HG03108 (cell line): ENCODE measurements at regions not wholly inside any gene's neighbourhood (a gene's known extent, or its start where the extent isn't known, plus 50 kb on each side); places are given as distances from the start of the nearest gene placed in this dataset.

Experiments
- ATAC-seq: cut with Tn5 transposase; IDR thresholded peaks from one replicate; pipeline ENCODE4 v1.9.1; 2021; ENCODE audit warnings: moderate library complexity; ENCODE audit not compliant: unreplicated experiment

DNA sequence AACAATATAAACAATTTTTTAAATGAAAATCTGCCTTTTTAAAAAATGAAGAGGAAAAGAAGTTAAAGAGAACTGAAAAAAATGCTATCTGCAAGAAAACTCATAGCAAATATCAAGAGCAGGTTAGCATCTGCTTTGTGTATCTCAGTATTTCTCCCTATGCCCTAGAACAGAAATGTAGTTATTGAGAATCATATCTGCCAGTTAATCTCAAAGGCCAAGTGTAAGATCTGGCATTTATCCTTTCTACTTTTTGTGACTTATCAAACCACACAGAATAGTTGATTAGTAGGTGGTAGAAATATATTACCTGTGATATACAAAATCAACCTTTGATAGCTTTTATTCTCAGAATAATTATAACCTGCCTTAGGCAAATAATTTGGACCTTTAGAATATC lies 1699.8 kb downstream of the EFNA5 start:
- ATAC-seq: no peak

GRCh38 chr5:105968981-105969380 lies 1701.8 kb downstream of the EFNA5 start:
- ATAC-seq: no peak

DNA sequence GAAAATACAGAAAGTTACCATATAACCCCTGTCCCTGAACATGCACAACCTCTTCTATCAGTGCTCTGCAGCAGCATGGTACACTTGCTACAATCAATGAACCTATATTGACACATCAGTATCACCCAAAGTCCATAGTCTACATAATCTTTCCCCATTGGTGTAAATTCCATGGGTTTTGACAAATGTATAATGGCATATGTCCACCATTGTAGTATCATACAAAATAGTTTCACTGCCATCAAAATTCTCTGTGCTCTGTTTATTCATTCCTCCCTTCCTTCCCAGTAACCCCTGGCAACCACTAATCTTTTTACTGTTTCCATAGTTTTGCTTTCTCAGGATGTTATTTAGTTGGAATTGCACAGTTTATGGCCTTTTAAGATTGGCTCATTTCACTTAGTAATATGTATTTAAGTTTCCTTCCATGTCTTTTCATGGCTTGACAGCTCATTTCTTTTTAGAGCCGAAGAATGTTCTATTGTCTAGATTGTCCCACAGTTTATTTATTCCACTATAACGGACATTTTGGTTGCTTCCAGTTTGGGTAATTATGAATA lies 1707.0 kb downstream of the EFNA5 start:
- no peak for ATAC-seq

DNA sequence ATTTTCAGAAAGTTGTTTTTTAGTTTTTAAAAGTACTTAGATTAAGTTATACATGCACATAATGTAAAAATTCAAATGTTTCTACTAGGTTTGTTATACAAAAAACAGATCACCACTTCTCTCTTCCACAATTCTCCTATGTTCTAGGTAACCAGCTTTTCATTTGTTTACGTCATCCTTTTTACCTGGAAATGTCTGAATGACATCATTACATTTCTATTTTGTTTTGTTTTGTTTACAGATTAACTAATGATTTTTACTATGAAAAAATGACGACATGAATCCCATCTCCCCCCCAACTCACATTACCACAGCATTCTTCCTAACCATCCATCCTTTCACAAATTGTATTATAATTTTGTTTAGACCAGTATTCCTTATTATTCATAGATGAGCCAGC lies 1709.2 kb downstream of the EFNA5 start:
- ATAC-seq: no peak

DNA sequence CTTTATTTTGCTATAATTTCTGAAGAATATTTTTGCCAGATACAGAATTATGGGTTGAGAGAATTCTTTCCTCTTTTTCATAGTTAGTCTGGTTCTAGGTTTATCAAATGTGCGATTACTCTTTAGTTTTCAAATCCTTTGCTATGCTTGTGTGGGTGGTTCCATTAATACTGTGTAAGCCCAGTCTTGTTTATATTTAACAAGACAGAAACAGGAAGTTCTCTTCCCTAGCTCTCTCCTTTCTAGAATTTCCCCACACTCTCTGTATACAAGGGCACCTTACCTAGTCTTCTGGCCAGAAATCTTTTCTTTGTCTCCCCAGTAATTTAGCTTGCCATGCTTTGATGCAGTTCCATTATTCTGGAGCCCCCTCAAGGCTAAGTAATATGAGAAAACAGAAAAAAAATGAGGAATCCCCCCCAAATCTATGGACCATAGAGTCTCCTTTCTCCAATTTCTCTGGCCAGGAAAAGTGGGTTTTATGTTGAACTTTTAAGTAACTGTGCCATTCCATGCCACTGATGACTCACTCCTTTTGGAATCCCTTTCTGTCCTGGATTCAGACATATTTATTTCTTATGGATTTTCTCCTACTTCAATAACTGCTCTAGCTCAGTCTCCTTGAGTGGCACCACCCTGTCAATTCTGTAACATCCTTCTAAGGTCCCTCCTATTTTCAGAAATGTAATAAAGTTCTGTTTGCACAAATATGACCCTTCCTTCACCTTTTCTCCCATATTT lies 1714.1 kb downstream of the EFNA5 start:
- ATAC-seq: no peak

DNA sequence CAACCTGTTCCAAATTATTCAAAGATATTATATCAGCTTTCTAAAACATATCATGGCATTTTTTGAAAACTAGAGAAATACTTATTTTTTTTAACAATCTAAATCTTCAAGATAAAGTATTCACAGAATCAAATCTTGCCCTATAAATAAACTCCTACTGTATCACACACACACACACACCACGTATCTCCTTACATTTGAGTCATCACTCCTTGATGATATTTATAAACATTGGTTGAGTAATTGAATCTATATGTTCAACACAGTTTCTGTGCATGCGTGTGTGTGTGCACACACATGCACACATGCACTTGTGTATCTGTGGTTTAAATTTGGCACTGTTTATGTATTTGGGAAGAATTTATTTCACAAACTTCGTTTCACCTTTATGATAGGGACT lies 1716.4 kb downstream of the EFNA5 start:
- no peak for ATAC-seq

DNA sequence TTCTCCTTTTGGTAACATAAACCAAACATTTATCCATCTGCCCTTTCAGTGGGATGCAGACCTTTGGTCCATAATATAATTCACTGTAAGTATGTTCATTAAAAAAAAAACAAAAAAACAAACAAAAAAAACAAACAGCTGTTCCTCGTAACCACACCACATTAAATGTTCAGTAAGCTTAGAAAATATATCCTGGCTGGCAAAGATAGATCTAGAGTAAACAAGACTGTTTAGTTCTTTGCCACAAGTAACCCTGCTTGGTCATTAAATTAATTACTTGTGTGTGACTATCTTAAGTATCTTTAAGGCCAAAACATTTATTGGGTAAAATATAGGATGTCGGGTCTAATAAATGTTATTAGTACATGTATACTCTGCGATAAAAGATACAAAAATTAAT lies 1717.1 kb downstream of the EFNA5 start:
- ATAC-seq: no peak

- ATAC-seq: no peak
These were observed 1717.9 kb downstream of the EFNA5 start for GRCh38 chr5:105952875-105953274.

DNA sequence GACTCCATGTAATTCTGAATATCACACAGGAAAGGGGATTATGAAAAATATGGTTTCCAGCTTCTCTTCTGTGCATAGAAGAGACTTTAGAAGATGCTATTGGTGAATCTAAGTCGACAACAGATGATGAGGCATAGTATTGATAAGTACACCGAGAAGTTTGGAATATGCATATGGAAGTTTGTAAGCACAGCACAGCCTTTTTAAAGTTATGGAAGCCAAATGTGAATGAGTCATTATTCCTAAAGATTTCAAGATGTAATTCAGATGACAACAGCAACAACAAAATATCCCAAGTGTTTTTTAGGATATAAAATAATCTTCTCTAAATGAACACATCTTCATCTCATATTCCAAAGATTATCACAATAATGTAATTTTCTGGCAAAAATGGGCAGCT lies 1723.3 kb downstream of the EFNA5 start:
- ATAC-seq: no peak

GRCh38 chr5:105945203-105945972 lies 1725.3 kb downstream of the EFNA5 start:
- ATAC-seq: no peak

- no peak for ATAC-seq
These were observed 1730.6 kb downstream of the EFNA5 start for GRCh38 chr5:105940181-105940580.

GRCh38 chr5:105934171-105934570 lies 1736.6 kb downstream of the EFNA5 start:
- ATAC-seq: no peak

GRCh38 chr5:105931881-105932421 lies 1738.8 kb downstream of the EFNA5 start:
- ATAC-seq: no peak

DNA sequence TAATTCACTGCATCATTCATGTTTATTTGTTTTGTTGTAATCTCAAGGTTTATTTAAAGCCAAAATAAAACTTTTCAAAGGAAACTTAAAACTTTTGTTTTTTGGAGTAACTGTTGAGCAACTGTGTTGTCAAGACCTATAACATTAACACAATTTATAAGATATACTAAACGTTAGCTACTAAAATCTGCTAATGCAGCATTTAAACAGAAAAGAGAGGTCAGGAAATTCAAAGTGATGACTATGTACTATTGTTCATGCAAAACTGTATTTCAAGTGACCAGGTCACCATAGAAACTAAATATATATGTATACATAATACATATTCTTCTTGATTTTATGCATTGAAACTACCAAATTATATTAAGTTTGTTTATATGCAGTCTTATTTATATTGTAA lies 1740.9 kb downstream of the EFNA5 start:
- no peak for ATAC-seq

- no peak for ATAC-seq
These were observed 1746.4 kb downstream of the EFNA5 start for GRCh38 chr5:105924366-105924765.

DNA sequence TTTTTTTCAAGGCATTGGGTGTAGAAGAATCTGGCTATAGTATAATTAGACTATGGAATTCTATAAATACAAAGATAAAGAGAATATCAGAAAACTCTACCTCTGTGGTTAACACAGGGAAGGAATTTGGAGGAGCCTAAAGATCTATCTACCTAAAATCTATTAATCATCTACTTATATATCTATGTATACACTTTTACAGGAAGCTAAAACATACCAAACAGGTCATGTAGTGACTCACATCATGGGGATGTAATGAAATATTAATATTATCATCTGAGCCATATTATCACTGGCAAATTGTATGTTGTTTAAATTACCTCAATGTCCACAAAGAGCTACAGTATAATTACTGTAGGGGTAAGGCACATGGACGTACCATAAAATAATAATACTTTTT lies 1748.2 kb downstream of the EFNA5 start:
- no peak for ATAC-seq

DNA sequence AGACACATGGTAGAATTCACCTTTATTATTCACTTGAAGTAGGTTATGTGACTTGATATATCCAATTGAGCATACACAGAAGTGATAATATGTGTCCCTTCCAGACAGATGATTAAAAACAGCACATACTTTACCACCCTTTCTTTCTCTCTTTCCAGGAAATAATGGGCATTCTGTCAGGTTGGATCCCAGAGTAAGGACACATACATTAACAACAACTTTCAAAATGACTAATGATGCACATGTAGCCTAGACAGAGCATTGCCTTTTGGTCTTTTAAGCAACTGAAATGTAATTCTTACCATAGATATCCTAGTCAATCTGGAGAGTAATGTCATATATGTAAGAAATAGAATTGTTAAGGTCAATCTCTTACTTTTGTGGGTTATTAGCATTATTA lies 1748.7 kb downstream of the EFNA5 start:
- no peak for ATAC-seq

DNA sequence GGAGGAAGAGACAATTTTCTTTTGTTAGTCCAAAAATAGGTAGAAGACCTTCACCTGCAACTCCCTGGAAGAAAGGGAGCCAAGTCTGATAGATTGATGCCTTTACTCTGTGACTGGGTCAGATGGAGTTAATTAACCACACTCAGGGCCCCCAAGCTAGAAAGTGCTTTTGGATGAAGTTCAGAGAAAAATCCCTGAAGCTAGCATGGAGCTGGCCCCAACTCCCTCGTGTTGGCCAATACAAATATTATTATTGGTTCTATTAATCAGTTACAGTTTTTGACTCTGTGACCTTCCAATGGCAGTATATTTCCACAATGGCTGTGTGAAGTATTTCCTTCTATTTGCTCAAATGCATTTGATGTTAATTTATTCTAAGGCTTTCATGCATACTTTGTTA lies 1753.5 kb downstream of the EFNA5 start:
- ATAC-seq: no peak

- ATAC-seq: no peak
These were observed 1763.7 kb downstream of the EFNA5 start for GRCh38 chr5:105907016-105907415.

DNA sequence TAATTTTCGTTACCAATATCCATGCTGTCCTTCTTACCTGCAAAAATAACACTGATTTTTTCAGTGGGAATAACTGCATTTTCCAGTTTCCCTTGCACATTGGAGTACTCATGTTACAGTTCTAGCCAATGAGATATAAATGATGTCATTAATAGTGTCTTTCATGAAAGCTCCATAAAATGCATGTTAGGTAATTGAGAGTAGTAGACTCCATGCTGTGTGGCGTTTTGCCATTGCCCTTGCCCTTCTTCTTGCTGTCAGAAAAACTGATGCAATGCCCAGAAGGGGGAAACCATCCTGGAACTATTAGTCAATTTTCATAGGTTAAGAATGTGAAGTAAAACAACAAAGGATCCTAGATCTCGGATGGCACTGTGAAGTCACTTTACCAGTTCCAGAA lies 1765.3 kb downstream of the EFNA5 start:
- ATAC-seq: no peak

DNA sequence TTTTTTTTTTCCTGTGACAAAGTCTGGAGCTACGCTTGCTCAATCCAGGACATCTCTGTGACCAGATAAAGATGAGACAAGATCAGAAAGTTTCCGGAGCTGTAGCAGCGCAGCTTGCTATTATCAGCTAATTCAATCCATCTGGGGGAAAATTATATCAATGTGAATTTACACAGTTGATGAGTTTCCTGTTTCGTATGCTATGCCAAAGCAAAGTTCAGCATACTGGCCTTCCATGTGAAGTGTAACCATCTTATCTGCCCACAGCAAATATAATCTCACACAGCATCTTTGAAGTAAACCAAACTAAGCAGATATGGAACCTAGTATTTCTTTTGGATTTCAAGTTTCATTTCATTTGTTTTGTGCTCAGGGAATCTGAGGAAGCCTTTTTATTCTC lies 1767.7 kb downstream of the EFNA5 start:
- no peak for ATAC-seq

- no peak for ATAC-seq
These were observed 1771.0 kb downstream of the EFNA5 start for GRCh38 chr5:105899726-105900125.
